Amniotic epithelial cell (primary cell): ENCODE measurements at regions not wholly inside any gene's neighbourhood (a gene's known extent, or its start where the extent isn't known, plus 50 kb on each side); places are given as distances from the start of the nearest gene placed in this dataset.
"Not testable (repeated sequence)": the region's sequence is repeated elsewhere in the genome, so short reads cannot be mapped to it uniquely, and the experiment has no call there.

Experiments
- DNase-seq: peaks from one replicate; pipeline ENCODE4 v3.0.0-alpha.2; 2010; ENCODE audit warnings: low read depth

DNA sequence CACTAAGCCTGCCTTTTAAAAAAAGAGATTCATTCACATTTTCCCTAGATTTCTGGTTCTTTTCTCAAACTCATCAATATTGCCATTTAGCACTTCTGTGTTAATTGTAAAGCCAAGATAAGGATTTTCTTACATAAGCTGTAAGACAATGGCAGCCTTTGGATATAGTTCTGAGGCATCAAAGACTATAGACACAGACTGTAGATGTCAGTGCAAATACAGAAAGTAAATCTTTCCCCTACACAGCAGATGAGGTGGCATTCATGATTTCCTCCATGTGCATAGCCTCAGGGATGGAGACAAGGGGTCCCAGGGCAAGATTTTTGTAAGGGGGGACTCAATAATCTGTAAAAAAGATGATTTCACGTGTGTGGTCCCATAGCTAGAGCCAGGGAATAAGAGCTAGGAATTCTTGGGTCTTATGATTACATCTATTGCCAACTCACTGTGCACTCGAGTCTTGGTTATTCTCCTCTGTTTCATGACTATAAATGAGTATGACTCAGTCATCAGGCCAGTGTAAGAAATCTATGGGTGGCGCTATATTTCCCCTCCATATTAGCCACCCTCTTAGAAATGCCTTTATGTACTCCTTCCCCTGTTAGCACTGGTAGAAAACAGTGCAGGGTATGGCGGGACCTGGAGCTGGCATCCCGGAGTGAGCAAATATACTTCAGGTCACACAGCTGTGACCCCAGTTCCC lies 207.5 kb downstream of the EXOC5 start:
- DNase-seq, result no peak

DNA sequence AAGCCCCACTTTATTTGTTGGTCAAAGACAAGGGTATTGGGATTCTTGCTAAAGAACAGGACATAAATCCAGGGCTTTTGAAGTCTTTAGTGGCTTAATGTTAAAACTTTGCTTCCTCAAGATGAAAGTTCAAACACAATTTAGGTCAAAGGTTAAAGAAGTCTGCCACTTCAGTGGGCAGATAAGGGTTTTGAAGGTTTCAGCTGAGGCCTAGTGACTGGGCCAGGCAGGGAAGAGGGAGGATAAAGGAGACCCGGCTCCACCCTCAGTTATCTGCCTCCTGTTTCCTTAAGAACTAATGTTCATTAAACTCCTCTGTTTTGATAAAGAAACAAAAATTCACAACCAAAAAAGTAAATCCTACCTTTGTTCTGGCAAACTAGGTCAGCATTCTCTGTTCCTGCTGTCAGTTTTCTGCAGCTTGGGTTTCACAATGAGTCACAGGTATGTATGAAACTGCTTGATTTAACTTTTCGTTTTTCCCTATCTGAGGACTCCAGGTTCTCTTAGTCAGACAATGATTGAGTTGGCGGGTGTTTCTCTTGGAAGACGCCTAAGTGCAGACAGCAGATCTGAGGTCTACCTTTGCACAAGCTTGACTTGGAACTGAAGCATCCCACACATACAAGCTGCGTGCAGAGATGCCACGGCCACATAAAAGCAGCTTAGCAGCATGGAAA lies 208.3 kb downstream of the EXOC5 start:
- peak; percentile 0 for DNase-seq

DNA sequence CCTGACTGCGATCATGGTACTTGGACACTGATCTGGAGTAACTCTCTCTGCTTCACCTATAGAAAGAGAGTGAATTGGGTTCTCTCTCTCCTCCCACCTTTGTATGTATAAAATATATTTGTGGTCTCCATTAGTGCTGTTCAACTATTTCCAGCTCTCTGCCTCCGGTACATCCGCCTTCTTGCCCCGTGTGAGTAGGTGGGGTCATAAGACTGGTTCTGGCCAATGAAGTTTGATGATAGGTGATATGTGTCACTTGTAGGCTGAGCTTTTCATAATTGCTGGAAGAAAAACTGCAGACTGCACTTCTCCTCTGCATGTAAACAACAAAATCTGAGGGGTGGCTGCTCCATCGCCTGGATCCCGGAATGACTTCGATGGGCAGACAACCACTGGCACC lies 210.4 kb downstream of the EXOC5 start:
- no peak for DNase-seq

DNA sequence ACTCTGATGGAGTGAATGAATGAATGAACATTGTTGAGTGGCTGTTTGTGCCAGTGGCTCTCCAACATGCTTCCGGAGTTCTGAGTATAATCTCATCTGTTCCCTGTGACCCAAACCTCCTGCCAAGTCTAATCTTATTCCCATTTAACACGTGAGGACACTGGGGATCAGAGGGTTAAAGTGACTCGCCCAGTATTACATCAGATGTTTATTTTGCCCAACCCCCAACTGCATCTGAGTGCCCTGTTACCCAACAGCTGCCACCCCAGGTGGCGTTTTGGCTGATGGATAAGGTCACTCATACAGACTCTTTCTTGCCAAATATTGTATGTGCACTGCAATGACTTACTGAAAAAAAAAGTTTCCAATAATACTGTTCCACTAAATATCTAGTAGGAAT lies 210.9 kb downstream of the EXOC5 start:
- no peak for DNase-seq

DNA sequence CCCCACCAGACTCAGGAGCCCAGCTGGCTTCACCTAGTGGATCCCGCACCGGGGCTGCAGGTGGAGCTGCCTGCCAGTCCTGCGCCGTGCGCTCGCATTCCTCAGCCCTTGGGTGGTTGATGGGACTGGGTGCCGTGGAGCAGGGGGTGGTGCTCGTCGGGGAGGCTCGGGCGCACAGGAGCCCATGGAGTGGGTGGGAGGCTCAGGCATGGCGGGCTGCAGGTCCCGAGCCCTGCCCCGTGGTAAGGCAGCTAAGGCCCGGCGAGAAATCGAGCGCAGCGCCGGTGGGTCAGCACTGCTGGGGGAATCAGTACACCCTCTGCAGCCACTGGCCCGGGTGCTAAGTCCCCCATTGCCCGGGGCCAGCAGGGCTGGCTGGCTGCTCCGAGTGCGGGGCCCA lies 212.2 kb downstream of the EXOC5 start:
- not testable (repeated sequence) for DNase-seq

DNA sequence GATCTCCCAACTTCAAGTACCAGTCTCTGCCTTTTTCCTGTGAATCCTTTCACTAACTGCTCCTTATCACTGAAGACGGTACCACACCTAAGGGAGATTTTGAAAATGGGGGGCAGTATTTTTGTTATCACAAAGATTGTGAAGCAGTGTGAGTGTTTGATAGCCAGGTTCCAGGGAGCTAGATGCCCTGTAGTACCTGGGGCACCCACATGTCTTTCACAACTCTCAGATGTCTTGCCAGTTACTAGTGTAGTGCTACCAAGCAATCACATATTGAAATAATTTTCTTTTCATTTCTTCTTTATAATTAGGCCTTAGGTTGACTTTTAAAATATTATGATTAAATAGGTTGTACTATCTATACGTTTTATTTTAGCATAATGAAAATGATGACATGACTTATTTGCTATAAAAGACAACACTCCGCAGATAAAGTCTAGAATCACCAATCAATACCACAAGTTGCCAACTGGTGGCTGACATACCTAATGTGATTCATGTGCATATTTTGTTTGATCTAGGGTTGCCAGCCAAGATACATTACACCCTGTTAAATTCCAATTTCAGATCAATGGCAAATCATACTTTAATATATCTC lies 215.9 kb downstream of the EXOC5 start:
- DNase-seq, result no peak

DNA sequence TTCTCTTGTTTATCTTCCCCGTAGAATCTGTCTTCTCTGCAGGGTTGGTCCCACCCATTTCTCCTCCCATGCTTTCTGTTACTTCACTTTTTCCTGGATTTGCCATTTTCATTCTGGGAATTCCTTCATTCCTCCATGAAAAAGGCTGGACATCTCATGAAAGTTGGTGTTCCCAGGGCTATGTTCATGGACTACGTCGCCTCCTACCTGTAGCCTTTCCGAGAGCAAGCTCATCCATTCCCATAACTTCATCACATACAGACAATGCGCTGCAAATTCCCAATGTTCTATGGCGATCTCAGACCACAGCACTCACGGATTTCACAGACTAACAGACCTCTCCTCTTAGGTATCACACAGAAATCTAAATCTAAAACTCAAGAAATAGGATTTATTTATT lies 217.1 kb downstream of the EXOC5 start:
- no peak for DNase-seq

DNA sequence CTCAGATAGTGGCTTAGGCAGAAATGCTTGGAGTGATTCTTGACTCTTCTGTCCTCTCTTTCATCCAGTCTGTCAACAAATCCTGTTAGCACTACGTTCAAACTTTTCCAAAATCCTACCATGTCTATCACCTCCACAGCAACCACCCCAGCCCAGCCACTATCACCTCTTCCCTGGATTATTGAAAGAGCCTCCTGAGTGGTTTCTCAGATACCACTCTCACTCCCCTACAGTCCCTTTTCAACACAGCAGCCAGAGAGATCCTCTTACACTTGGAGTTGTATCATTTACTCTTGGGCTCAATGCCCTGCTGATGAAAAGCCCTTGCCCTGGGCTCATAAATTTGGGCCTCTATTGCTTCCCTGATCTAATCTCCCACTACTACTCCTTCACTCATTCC lies 218.9 kb downstream of the EXOC5 start:
- no peak for DNase-seq

DNA sequence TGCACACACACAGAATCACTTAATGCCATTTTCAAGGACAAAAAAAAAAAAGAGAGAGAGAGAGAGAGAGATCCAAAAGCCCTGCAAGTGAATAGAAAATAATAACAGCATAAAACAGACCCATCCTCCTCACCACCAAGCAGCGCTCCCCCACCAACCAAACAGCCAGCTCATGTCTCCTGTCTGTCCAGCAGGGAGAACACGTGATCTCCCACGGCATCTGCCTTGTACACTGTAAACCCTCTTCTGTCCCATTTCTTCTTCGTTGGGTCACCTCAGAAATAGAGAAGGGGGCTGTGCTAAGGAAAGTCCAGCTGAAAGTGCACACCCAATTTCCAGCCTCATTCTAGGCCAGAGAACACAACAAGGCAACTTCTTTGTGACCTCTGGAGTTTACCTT lies 222.5 kb downstream of the EXOC5 start:
- no peak for DNase-seq

DNA sequence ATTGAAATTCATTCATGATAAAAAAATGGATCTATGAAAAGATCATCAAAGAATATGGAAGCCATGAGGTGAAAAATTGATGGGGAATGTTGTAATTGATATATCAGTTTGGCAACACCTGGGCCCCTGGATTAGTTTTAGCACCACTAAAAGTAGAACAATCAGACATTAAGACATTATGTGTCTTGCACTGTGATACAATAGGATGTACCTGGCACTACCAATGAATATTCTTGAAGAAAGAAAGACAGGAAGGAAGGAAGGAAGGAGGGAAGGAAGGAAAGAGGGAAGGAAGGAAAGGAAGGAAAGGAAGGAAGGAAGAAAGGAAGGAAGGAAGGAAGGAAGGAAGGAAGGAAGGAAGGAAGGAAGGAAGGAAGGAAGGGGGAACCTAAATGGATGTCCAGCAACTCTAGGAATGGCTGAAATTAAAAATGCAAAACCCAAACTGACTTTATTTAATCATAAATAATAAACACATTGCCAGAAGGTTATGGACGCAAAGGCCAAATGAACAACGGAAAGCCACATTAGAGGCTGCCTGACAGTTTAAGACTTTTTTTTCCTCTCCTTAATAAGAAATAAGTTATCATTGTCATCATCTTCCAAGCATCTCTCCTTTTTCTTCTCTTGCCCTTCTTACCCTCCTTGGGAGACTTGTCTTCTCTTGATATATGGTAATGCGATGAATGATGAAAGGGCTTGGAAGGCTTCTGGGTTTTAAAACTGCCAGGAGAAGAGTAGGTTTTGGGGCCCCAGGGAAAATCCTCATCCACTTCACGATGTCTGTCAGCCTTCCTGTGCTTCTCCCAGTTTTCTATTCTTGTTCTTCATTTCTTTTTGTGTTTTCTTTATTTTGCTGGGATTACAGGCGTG lies 224.4 kb downstream of the EXOC5 start:
- DNase-seq, result not testable (repeated sequence)

DNA sequence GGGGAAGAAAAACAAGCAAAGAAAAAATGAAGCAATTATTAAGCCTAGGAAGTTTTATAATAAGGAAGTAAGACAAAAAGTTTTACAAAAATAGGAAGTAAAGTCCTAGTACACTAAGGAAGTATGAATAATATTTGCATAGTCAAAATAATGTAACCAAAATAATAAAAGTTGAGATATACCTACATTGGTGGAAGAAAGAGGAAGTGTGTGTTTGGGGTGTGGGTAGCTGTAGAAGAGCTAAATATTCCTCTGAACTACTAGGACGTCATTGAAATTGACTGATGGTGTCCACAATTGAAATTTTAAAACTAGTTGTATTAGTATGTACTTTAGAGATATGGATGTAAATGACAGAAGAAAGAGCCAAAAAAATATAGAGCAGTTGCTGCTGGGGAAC lies 228.4 kb upstream of the OTX2 start:
- no peak for DNase-seq

DNA sequence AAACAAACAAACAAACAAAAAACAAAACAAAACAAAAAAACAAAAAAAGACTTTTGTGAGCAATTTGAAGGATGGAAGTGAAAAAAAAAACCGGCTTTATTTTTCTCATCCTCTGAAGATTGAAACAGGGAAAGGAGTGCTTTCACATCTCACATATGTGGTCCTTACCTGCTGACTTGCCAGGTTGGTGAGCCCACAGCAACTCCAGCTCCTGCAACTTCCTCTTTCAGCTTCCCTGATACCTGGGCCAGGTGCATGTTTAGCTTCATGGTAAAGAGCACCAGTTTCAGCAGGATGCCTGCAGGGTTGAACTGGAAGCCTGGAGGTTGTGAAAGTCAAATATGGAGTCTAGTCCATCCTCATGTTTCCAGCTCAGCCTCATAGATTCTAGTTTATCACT lies 221.2 kb upstream of the OTX2 start:
- no peak for DNase-seq

DNA sequence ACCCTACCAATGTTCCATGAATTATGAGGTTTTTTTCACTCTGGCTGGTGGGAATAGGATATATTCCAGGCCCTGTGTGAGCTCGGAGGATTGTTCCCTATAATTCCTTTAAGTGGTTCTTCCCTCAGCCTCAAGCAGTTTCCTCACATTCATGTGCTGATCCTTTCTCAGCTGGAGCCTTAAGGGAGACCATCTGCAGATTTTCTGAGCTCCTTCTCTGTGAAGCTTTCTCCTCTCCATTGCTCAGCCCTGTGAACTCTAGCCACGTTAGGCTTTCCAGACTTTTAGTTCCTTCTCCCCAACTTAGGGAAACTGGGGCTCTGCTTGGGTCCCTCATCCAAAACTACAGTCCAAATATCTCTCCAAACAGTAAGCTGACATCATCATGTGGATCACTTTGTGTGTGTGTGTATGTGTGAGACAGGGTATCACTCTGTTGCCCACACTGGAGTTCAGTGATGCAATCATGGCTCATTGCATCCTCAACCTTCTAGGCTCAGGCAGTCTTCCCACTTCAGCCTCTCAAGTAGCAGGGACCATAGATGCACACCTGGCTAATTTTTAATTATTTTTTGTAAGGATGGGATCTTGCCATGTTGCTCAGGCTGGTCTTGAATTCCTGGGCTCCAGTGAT lies 219.5 kb upstream of the OTX2 start:
- DNase-seq, result no peak

DNA sequence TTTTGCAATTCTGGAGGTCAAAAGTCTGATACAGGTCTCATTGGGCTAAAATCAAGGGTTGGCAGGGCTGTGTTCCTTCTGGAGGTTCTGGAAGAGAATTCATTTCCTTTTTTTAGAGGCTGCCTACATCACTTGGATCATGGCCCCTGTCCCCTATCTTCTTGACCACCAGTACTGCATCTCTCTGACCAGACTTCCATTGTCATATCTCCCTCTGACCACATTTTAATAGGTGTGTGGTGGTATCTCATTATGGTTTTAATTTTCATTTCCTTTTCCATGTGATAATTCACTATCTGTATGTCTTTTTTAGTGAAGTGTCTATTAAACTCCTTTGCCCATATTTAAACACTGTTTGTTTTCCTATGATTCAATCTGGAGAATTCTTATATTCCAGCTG lies 215.2 kb upstream of the OTX2 start:
- no peak for DNase-seq

DNA sequence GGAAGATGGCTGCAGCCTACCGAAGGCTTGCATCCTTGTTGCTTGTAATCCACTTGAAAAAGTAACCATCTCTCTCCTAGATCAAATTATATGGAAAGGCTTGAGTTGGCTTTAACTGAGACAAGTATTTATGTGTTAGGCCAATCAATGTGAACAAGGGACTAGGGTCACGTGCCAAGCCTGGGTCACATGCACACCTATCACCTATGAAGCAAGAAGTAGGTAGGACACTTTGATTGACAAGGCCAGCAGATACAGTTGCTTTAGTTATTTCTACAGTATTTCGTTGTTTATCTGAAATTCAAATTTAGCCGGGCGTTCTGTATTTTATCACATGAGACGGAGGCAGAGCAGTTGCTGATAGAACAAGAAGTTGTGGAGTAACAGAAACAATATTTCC lies 212.3 kb upstream of the OTX2 start:
- DNase-seq, result no peak

DNA sequence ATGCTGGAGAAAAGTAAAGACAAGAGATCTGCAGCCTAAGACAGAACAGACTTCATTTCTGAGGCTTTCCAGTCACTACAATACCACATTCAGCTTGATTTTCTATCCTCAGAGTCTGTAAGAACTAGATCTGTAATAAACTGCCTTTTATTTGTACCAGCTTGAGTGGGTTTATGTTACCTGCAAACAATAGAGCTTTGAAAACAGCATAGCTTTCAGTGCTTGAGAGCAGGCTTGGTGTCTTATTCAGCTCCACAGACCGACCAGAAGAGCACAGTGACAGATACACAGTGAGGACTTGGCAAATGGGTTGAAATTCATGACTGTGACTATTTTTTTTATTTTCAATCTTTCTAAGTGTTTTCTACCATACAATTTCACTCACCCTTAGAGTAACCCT lies 207.8 kb upstream of the OTX2 start:
- no peak for DNase-seq

DNA sequence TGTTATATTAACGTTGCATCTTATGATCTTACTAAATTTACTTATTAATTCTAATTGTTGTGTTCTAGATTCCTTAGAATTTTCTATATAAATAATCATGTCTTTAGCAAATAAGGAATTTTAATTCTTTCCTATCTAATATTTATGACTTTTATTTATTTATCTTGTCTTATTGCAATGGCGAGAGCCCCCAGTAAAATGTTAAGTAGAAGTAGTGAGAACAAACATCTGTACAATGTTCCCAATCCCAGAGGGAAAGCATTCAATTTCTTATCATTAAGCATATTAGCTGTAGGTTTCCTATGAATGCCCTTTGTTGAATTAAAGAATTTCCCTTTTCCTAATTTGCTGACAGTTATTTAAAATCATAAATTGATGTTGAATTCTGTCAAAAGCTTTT lies 203.7 kb upstream of the OTX2 start:
- DNase-seq, result no peak

DNA sequence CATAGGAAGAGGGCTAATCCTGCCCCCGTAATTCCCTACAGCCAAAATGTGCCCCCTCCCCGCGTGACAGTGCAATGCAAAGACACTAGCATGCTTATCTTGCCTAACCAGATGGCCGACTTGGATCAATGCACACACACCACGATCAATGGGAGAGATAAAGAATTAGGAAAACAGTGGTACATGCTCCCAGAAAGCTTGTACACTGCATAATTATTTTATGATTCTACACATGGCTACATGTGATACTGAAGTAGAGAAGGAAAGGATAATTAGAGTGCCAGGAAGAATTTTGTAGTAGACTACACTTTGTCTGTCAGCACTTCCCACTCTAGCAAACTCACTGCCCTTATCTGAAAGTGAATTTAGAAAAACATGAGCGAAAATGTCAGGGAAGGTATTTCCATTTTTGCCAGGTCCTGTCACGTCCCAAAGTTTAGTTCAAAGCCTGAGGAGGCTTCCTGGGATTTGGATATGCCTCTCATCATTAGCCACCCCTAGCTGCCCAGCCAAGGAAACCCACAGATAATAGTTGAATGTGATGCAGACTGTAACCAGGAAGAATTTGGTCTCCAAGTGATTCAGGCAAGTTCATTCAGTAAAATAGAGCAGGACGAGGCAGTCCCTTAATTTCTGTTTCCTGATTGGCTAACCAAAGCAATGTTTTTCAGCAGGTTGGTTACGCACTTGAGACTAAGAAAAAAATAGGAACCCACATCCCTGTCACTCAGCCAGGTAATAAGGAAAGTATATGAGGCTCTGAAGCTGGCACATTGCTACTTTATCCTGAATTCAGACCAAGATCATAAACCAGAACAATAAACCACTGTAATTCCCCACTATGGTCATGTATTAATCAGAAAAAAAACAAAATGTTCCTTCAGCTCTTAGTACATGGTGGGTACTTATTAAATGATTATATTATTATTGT lies 199.6 kb upstream of the OTX2 start:
- no peak for DNase-seq

DNA sequence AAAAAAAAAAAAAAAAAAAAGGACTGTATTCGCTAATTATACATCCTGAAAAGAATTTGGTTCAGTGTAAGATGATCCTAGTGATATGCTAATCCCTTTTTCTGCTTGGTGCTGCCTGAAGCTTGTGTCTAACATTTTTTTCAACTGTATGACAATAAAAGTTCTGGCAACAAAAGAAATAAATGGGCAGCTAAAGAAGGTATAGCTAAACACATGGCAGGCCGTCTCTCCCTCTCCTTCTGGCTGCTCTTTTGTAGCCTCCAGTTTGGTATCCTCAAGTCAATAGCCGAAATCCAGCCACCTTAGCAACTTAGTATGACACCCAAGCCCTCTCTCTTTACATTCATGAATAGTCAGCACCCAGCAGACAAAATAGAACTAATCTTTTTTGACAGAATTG lies 198.3 kb upstream of the OTX2 start:
- no peak for DNase-seq

DNA sequence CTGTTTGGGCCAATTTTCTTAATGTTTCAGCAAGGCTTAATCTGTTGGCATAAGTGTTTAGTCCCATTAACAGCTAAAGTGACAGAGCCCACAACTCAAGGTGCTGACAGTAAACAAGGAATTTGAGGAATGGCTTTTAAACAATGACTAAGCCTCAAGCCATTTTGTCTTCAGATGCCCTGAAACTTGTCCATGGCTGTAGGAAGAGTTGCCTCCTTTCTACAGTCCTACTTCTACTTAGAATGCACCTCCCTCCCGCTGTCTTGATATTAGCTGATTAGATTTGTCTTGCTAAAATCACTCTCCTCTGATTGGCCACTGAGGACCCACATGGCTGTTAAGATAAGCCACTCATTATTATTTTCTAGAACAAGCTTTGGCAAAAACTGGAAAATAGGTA lies 188.4 kb upstream of the OTX2 start:
- DNase-seq, result no peak
